ENCODE measurements at regions not wholly inside any gene's neighbourhood (a gene's known extent, or its start where the extent isn't known, plus 50 kb on each side); places are given as distances from the start of the nearest gene placed in this dataset.

DNA sequence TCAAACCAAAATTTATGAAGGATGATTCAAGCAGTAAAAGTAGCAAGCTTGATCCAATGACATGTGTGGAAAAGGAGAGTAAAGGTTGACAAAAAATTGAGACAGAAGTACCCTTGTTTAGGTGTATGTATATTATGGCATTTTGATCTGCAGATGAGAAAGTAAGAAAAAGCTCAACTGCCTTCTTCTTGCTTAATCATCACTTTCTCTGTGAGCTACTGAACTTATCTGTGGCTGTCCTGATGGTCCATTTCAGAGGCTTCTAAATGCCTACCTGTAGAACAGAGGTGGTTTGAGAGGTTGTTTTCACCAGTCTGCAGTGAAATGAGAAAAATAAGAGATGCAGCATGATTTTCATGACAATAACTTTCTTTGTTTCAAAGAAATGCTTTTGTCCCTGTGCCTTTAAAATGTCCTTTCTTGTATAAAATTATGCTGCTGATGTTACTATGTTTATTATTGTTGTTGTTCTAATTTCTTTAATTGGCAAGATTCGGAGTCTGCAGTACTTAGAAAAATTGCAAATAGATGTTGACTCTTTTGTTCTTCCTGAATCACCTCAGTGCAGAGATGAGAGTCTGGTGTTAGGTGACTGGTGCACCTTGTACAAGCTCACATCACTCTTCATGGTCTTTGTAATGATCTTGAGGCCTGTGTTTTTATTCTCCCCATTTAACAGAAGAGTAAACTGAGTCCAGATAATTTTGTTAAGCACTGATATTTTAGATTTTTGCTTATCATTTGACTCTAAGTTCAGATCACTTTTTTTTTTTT is 821.9 kb downstream of the VRK1 start:
- Histone ChIP-seq H3K4me3 (ENCODE audit: low read length) (no peak overlapping the region), H3K9me3 (ENCODE audit: control insufficient read depth, insufficient read depth, low read length) (peaks cover 6% of the 10 kb centered on the region), H3K27me3 (ENCODE audit: control insufficient read depth, insufficient read depth, low read length) (no peaks in the 10 kb centered on the region), H3K36me3 (ENCODE audit: control insufficient read depth, insufficient read depth, low read length) (no peaks in the 10 kb centered on the region), H3K4me1 (ENCODE audit: control insufficient read depth, insufficient read depth, low read length) (peaks cover 8% of the 10 kb centered on the region), H3K27ac (ENCODE audit: low read length) (peak overlapping the region; percentile 37)
- peak overlapping the region; percentile 60 for H3K4me3 Mint-ChIP-seq
- no peaks in the 10 kb centered on the region for H3K27me3 Mint-ChIP-seq (ENCODE audit: low read depth in 2 of 2)
- peaks cover 37 to 44% of the 10 kb centered on the region in 2 donors for H3K4me1 Mint-ChIP-seq
- peak overlapping the region; percentile 73 to 87 for H3K27ac Mint-ChIP-seq
- DNase-seq (peak in 1 of 2 donors; percentile 31), ATAC-seq (peak in 1 of 3 donors; percentile 32)
- intact Hi-C loops (cut with micrococcal nuclease) = no loop called here
- H3K9me3 Mint-ChIP-seq = peaks cover 3 to 13% of the 10 kb centered on the region in 2 donors
- 43% methylated on average over 1 of the region's 1 CpG for WGBS (ENCODE audit: insufficient coverage)
- no peak for TF ChIP-seq CTCF (IDR thresholded peaks at IDR 0.05)
- peaks cover 15% of the 10 kb centered on the region for H3K36me3 Mint-ChIP-seq

DNA sequence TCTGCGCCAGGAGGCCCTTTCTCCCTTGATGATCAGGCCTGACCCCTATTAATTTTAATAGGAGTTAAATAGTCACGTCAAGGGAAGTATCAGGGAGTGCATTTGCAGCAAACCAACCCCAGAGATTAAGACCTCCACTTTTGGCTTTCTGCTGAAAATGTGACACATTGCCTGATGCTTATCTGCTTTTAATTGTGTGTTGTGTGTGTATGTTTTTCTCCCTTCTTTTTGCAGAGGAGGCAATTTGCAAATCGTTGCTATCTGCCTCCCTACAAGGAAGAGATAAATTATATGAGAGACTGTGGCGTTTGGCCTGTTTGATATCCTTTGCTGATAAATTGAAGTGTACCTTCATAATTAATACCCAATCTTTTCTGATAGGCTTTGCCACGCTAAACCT is 822.9 kb downstream of the VRK1 start:
- H3K4me1 ChIP-seq (ENCODE audit: control insufficient read depth, insufficient read depth, low read length) = peaks cover 8% of the 10 kb centered on the region
- H3K9me3 ChIP-seq (ENCODE audit: control insufficient read depth, insufficient read depth, low read length) = no peaks in the 10 kb centered on the region
- ATAC-seq = no peak
- no peak for TF ChIP-seq CTCF (IDR thresholded peaks at IDR 0.05)
- DNase-seq = no peak
- peak overlapping the region; percentile 53 for H3K27ac ChIP-seq (ENCODE audit: low read length)
- Mint-ChIP-seq H3K4me1 (peaks cover 37 to 44% of the 10 kb centered on the region in 2 donors), H3K36me3 (peaks cover 6% of the 10 kb centered on the region), H3K27me3 (ENCODE audit: low read depth in 2 of 2) (no peaks in the 10 kb centered on the region), H3K9me3 (peaks cover 2 to 6% of the 10 kb centered on the region in 2 donors), H3K27ac (peak overlapping the region; percentile 87 to 92), H3K4me3 (peak overlapping the region; percentile 86)
- WGBS (ENCODE audit: insufficient coverage) = 48% methylated on average over 3 of the region's 5 CpGs
- H3K27me3 ChIP-seq (ENCODE audit: control insufficient read depth, insufficient read depth, low read length) = no peaks in the 10 kb centered on the region
- no peaks in the 10 kb centered on the region for H3K36me3 ChIP-seq (ENCODE audit: control insufficient read depth, insufficient read depth, low read length)
- intact Hi-C loops (cut with micrococcal nuclease) = loop anchor here (10.0 kb wide), 1 partner anchor 165 kb away; no protein-coding TSS in a partner anchor
- H3K4me3 ChIP-seq (ENCODE audit: low read length) = no peak overlapping the region

- Mint-ChIP-seq H3K9me3 (peaks cover 2 to 3% of the 10 kb centered on the region in 2 donors), H3K27me3 (ENCODE audit: low read depth in 2 of 2) (no peaks in the 10 kb centered on the region), H3K27ac (no peak overlapping the region), H3K4me3 (no peak overlapping the region), H3K4me1 (peaks cover 13 to 20% of the 10 kb centered on the region in 2 donors), H3K36me3 (no peaks in the 10 kb centered on the region)
- intact Hi-C loops (cut with micrococcal nuclease) = loop anchor here (10.0 kb wide), 1 partner anchor 160 kb away; no protein-coding TSS in a partner anchor
- TF ChIP-seq CTCF (IDR thresholded peaks at IDR 0.05) = no peak
- Histone ChIP-seq H3K27me3 (ENCODE audit: control insufficient read depth, insufficient read depth, low read length) (no peaks in the 10 kb centered on the region), H3K4me3 (ENCODE audit: low read length) (no peak overlapping the region), H3K27ac (ENCODE audit: low read length) (no peak overlapping the region), H3K9me3 (ENCODE audit: control insufficient read depth, insufficient read depth, low read length) (no peaks in the 10 kb centered on the region), H3K4me1 (ENCODE audit: control insufficient read depth, insufficient read depth, low read length) (peaks cover 6% of the 10 kb centered on the region), H3K36me3 (ENCODE audit: control insufficient read depth, insufficient read depth, low read length) (no peaks in the 10 kb centered on the region)
- no peak for ATAC-seq
- 100% methylated on average over 1 of the region's 1 CpG for WGBS (ENCODE audit: insufficient coverage)
- DNase-seq = no peak
Measured at GRCh38 chr14:97624985-97625384, 827.8 kb downstream of the VRK1 start.
